Fibroblast of lung (primary cell): ENCODE measurements at regions not wholly inside any gene's neighbourhood (a gene's known extent, or its start where the extent isn't known, plus 50 kb on each side); places are given as distances from the start of the nearest gene placed in this dataset.

Experiments
- DNase-seq, 2 donors: peaks; one replicate each; pipeline versions ENCODE4 v3.0.0 to v3.0.0-alpha.2; 2010; ENCODE audit warnings: low read depth in 2 of 2
- H2AFZ ChIP-seq: 2 replicates; pipeline ENCODE4 v1.5.1; 2012; ENCODE audit warnings: low read length, control low read depth, inconsistent platforms
- H3K27ac ChIP-seq: 2 replicates; pipeline ENCODE4 v1.5.1; 2011; ENCODE audit warnings: low read length, control low read depth; ENCODE audit not compliant: insufficient read depth
- H3K27me3 ChIP-seq: 2 replicates; pipeline ENCODE4 v1.5.1; 2011; ENCODE audit warnings: mild to moderate bottlenecking, low read length; ENCODE audit not compliant: control insufficient read depth, insufficient read depth
- H3K36me3 ChIP-seq: 2 replicates; pipeline ENCODE4 v1.5.1; 2011; ENCODE audit warnings: low read length; ENCODE audit not compliant: control insufficient read depth, insufficient read depth
- H3K4me1 ChIP-seq: 2 replicates; pipeline ENCODE4 v1.5.1; 2011; ENCODE audit warnings: low read length; ENCODE audit not compliant: control insufficient read depth, insufficient read depth; ENCODE audit errors: extremely low read depth
- H3K4me2 ChIP-seq: 2 replicates; pipeline ENCODE4 v1.5.1; 2011; ENCODE audit warnings: low read length, control low read depth; ENCODE audit not compliant: insufficient read depth; ENCODE audit errors: extremely low read depth
- H3K4me3 ChIP-seq, 4 experiments: fragments of 200-600 bp in 1 of 4; sonication (generic) in 1 of 4; replicated peaks in 1 of 4; 2 replicates each; pipeline ENCODE4 v1.5.1; 2011 to 2016; ENCODE audit warnings: low read length in 4 of 4, low read depth in 3 of 4, mild to moderate bottlenecking in 3 of 4, control low read depth in 2 of 4, inconsistent platforms in 1 of 4, mixed read lengths in 1 of 4; ENCODE audit not compliant: insufficient read depth in 1 of 4; ENCODE audit errors: control extremely low read depth in 1 of 4
- H3K79me2 ChIP-seq: 2 replicates; pipeline ENCODE4 v1.5.1; 2012; ENCODE audit warnings: mild to moderate bottlenecking, low read length, inconsistent platforms; ENCODE audit not compliant: control insufficient read depth, insufficient read depth
- H3K9ac ChIP-seq: 2 replicates; pipeline ENCODE4 v1.5.1; 2011; ENCODE audit warnings: mild to moderate bottlenecking, low read length, control low read depth; ENCODE audit not compliant: insufficient read depth
- H3K9me3 ChIP-seq: 2 replicates; pipeline ENCODE4 v1.5.1; 2012; ENCODE audit warnings: low read depth, low read length; ENCODE audit not compliant: control insufficient read depth, insufficient read depth
- H4K20me1 ChIP-seq: 2 replicates; pipeline ENCODE4 v1.5.1; 2011; ENCODE audit warnings: low read length; ENCODE audit not compliant: control insufficient read depth, insufficient read depth; ENCODE audit errors: extremely low read depth
- EZH2 ChIP-seq: IDR thresholded peaks from 2 replicates; pipeline ENCODE4 v1.5.1; 2012; ENCODE audit warnings: low read length, control low read depth, mild to moderate bottlenecking; ENCODE audit errors: missing control alignments
- TF ChIP-seq, protein P1 (sequence below), 2 donors: IDR thresholded peaks in 1 of 2; conservative IDR thresholded peaks in 1 of 2; 1 replicate in 1 of 2; 2 replicates in 1 of 2; pipeline ENCODE4 v1.5.1; 2011 to 2012; ENCODE audit warnings: low read length in 2 of 2, control low read depth in 1 of 2, inconsistent platforms in 1 of 2, low read depth in 1 of 2, mild to moderate bottlenecking in 1 of 2

DNA sequence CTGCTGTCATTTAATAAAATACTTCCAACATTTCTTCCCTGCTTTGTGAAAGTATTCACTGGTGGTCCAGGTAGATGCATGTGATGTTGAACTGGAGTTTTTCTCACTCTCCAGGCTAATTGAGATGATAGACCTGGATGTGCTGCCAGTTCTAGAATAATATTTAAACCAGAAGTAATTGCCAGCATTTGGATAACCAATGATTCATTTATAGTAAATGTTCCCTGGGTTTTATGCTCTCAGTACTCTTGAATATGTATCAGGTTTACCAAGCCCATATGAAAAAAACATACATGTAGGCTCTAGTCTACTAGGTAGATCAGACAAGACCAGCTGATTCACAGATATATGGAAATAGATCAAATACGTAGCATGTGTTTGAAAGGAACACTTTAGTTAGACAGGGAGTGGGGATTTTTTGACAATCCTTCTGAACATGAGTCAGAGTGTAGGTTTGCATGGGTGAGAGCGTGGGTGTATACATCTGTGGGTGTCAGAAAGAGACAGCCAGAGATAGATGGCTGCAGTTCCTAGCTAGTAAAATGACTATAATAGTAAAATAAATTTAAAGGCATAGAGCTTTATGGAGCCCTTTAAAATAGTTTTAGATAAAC is 115.1 kb downstream of the NAB1 start:
- H4K20me1 ChIP-seq: no peaks in the 10 kb centered on the region
- TF ChIP-seq, protein P1, sequence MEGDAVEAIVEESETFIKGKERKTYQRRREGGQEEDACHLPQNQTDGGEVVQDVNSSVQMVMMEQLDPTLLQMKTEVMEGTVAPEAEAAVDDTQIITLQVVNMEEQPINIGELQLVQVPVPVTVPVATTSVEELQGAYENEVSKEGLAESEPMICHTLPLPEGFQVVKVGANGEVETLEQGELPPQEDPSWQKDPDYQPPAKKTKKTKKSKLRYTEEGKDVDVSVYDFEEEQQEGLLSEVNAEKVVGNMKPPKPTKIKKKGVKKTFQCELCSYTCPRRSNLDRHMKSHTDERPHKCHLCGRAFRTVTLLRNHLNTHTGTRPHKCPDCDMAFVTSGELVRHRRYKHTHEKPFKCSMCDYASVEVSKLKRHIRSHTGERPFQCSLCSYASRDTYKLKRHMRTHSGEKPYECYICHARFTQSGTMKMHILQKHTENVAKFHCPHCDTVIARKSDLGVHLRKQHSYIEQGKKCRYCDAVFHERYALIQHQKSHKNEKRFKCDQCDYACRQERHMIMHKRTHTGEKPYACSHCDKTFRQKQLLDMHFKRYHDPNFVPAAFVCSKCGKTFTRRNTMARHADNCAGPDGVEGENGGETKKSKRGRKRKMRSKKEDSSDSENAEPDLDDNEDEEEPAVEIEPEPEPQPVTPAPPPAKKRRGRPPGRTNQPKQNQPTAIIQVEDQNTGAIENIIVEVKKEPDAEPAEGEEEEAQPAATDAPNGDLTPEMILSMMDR (conservative IDR thresholded peaks at IDR 0.05 in 1 of 2, IDR thresholded peaks at IDR 0.05 in 1 of 2; ENCODE audit: low read depth in 1 of 2, low read length in 2 of 2): no peak
- no peak for TF ChIP-seq EZH2
- DNase-seq: peak in 1 of 2 donors; percentile 65
- no peaks in the 10 kb centered on the region for H3K27me3 ChIP-seq
- peaks cover 2% of the 10 kb centered on the region for H3K4me1 ChIP-seq
- H3K4me2 ChIP-seq: no peak overlapping the region
- H3K36me3 ChIP-seq: no peaks in the 10 kb centered on the region
- H3K79me2 ChIP-seq: no peaks in the 10 kb centered on the region
- no peaks in the 10 kb centered on the region for H3K9me3 ChIP-seq
- H2AFZ ChIP-seq: no peak overlapping the region
- no peak overlapping the region for H3K4me3 ChIP-seq
- H3K27ac ChIP-seq: no peak overlapping the region
- H3K9ac ChIP-seq: no peak overlapping the region

DNA sequence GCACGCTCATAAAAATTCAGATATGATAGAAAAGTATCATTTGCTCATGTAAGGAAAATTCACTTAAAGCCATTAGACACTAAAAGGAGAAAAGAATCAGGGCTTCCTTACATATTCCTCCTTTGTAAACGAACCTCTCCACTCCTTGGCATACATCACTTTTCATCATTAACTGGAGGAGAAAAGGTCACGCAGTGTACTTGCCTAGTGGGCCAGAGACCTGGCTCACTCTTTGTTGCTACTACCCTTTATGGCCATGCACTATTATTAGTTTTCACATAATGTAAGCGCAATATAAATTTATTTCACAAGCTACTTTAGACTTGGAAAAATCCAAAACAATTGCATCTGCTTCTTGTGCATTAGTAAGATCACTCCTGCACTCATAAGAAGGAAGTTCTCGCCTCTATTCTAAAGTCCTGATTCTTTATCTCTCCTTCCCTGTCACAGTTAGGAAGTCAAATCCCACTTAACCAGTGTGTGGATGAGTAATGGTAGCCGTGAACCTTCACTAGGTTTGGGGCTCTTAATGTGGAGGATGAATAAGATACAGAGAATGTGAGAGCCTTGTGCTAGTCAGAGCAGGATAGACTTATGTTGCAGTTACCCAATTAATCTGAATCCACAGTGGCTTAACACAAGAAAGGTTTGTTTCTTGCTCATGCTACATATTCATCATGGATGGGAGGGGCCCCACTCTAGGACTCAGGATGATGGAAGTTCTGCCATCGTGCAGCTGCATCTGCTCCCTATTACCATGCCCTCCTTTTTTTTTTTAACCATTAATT is 115.0 kb upstream of the GLS start:
- Histone ChIP-seq H3K9ac (no peak overlapping the region), H3K4me2 (no peak overlapping the region), H4K20me1 (no peaks in the 10 kb centered on the region), H2AFZ (no peak overlapping the region), H3K4me3 (no peak overlapping the region), H3K36me3 (no peaks in the 10 kb centered on the region), H3K27ac (no peak overlapping the region), H3K27me3 (no peaks in the 10 kb centered on the region), H3K9me3 (no peaks in the 10 kb centered on the region), H3K4me1 (no peaks in the 10 kb centered on the region), H3K79me2 (no peaks in the 10 kb centered on the region)
- peak; percentile 71 to 97 for DNase-seq
- TF ChIP-seq, protein P1 (conservative IDR thresholded peaks at IDR 0.05 in 1 of 2, IDR thresholded peaks at IDR 0.05 in 1 of 2; ENCODE audit: low read depth in 1 of 2, low read length in 2 of 2): no peak
- TF ChIP-seq EZH2: no peak

DNA sequence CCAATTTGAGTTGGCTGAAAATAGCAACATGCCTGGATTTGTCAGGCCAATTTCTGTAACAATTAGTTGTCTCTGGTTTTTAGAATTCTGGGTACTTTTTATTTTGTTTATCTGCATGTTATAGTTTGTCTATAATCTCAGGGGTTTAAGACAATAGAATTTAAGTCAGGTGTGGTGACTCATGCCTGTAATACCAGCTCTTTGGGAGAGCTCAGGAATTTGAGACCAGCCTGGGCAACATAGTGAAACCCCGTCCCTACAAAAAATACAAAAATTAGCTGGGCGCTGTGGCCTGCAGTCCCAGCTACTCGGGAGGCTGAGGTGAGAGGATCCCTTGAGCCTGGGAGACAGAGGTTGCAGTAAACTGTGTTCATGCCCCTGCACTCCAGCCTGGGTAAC is 114.4 kb upstream of the GLS start:
- Histone ChIP-seq H3K9ac (no peak overlapping the region), H3K36me3 (no peaks in the 10 kb centered on the region), H3K27me3 (no peaks in the 10 kb centered on the region), H2AFZ (no peak overlapping the region), H3K27ac (no peak overlapping the region), H3K4me2 (no peak overlapping the region), H4K20me1 (no peaks in the 10 kb centered on the region), H3K4me1 (no peaks in the 10 kb centered on the region), H3K9me3 (no peaks in the 10 kb centered on the region), H3K79me2 (no peaks in the 10 kb centered on the region), H3K4me3 (no peak overlapping the region)
- TF ChIP-seq, protein P1 (conservative IDR thresholded peaks at IDR 0.05 in 1 of 2, IDR thresholded peaks at IDR 0.05 in 1 of 2; ENCODE audit: low read depth in 1 of 2, low read length in 2 of 2): no peak
- TF ChIP-seq EZH2: no peak
- no peak for DNase-seq
